GM12878 (cell line): ENCODE measurements at regions not wholly inside any gene's neighbourhood (a gene's known extent, or its start where the extent isn't known, plus 50 kb on each side); places are given as distances from the start of the nearest gene placed in this dataset.

ENCODE experiments used
- ATAC-seq: fragments of 200-7000 bp; cut with Tn5 transposase; 3 replicates; pipeline ENCODE4 v1.9.1; 2020; ENCODE audit warnings: mild to moderate bottlenecking, moderate library complexity
- BruUV-seq: library from RNA; stranded (reverse); fragments of 400-500 nt; replicated peaks from 2 replicates; lab custom pipeline; 2021; lab: Mats Ljungman, UMichigan
- CTCF ChIA-PET: fragments of 300-600 bp; sonication (Branson Sonifier 250); formaldehyde crosslinking; extraction: SDS; loops from one replicate; lab custom pipeline; 2021; ENCODE audit warnings: inconsistent platforms; lab: Yijun Ruan, JAX
- POLR2A ChIA-PET: fragments of 350-600 bp; formaldehyde crosslinking; extraction: SDS; loops from one replicate; lab custom pipeline; 2021; ENCODE audit warnings: inconsistent platforms; lab: Charles Lee
- RAD21 ChIA-PET: fragments of 300-600 bp; sonication (Branson Sonifier 250); formaldehyde crosslinking; loops from one replicate; lab custom pipeline; 2023; ENCODE audit warnings: antibody characterized with exemption; ENCODE audit not compliant: unreplicated experiment; lab: Charles Lee
- SMC1A ChIA-PET: fragments of 300-600 bp; sonication (Branson Sonifier 250); formaldehyde crosslinking; loops from one replicate; lab custom pipeline; 2023; ENCODE audit not compliant: unreplicated experiment, uncharacterized antibody; lab: Charles Lee
- DNase-seq: peaks from one replicate; pipeline ENCODE4 v3.0.0-alpha.2; 2011; ENCODE audit warnings: low read depth, low spot score
- FAIRE-seq: peaks from 3 replicates; lab custom pipeline; 2011; peaks lifted over from hg19 to GRCh38; lab: Jason Lieb, UNC
- H2AFZ ChIP-seq: 2 replicates; pipeline ENCODE4 v1.6.0; 2011; ENCODE audit warnings: low read depth, low read length, control low read depth; ENCODE audit not compliant: control insufficient read depth
- H3K27ac ChIP-seq: 2 replicates; pipeline ENCODE4 v1.5.1; 2011; ENCODE audit warnings: control low read depth; ENCODE audit not compliant: control insufficient read depth, insufficient read depth
- H3K27me3 ChIP-seq, 2 experiments: replicated peaks in 1 of 2; 2 replicates each; pipeline versions ENCODE4 v1.6.0 to v1.6.1; 2011; ENCODE audit warnings: low read length in 1 of 2; ENCODE audit not compliant: control insufficient read depth in 2 of 2, insufficient read depth in 2 of 2
- H3K36me3 ChIP-seq, 2 experiments: 2 replicates each; pipeline ENCODE4 v1.5.1; 2011; ENCODE audit warnings: low read length in 1 of 2; ENCODE audit not compliant: control insufficient read depth in 2 of 2, insufficient read depth in 2 of 2
- H3K4me1 ChIP-seq: 2 replicates; pipeline ENCODE4 v1.6.1; 2011; ENCODE audit warnings: mild to moderate bottlenecking, low read length, moderate library complexity, mixed read lengths; ENCODE audit not compliant: control insufficient read depth, insufficient read depth
- H3K4me2 ChIP-seq: 2 replicates; pipeline ENCODE4 v1.6.0; 2011; ENCODE audit warnings: control low read depth; ENCODE audit not compliant: control insufficient read depth, insufficient read depth
- H3K4me3 ChIP-seq: fragments of 200-600 bp; sonication (generic); 2 replicates; pipeline ENCODE4 v1.5.1; 2016
- H3K79me2 ChIP-seq: 2 replicates; pipeline ENCODE4 v1.6.0; 2011; ENCODE audit warnings: low read length; ENCODE audit not compliant: control insufficient read depth, insufficient read depth
- H3K9ac ChIP-seq: 2 replicates; pipeline ENCODE4 v1.8.0; 2011; ENCODE audit warnings: low read length, control low read depth, mixed read lengths; ENCODE audit not compliant: control insufficient read depth, insufficient read depth
- H3K9me3 ChIP-seq: replicated peaks from 3 replicates; pipeline ENCODE4 v1.5.1; 2011; ENCODE audit warnings: mild to moderate bottlenecking, low read length; ENCODE audit not compliant: control insufficient read depth, insufficient read depth
- H4K20me1 ChIP-seq: 2 replicates; pipeline ENCODE4 v1.6.0; 2011; ENCODE audit not compliant: control insufficient read depth, insufficient read depth
- BRCA1 ChIP-seq: IDR thresholded peaks from 2 replicates; pipeline ENCODE4 v1.6.1; 2011; ENCODE audit warnings: low read depth, low read length, improper control_type of control experiment
- CHD4 ChIP-seq: fragments of 200-600 bp; sonication (generic); IDR thresholded peaks from 2 replicates; pipeline ENCODE4 v1.6.1; 2016; ENCODE audit warnings: mild to moderate bottlenecking
- HDAC2 ChIP-seq: fragments of 200-600 bp; sonication (generic); IDR thresholded peaks from 2 replicates; pipeline ENCODE4 v1.6.1; 2017
- POU2F2 ChIP-seq: IDR thresholded peaks from 3 replicates; pipeline ENCODE4 v1.6.1; 2011; ENCODE audit warnings: low read depth, mild to moderate bottlenecking, low read length, borderline replicate concordance
- RUNX3 ChIP-seq: IDR thresholded peaks from 2 replicates; pipeline ENCODE4 v1.6.1; 2012; ENCODE audit warnings: low read length, inconsistent platforms
- SP1 ChIP-seq: IDR thresholded peaks from one replicate; pipeline ENCODE4 v1.6.1; 2011; ENCODE audit warnings: low read depth, low read length
- ZNF592 ChIP-seq: fragments of 450-650 bp; IDR thresholded peaks from 2 replicates; pipeline ENCODE4 v1.6.1; 2017; ENCODE audit warnings: mild to moderate bottlenecking, moderate library complexity
- WGBS: methylation state at CpG from one replicate; pipeline ENCODE4 v1.1.6; 2016; ENCODE audit warnings: low lambda C conversion rate; ENCODE audit not compliant: insufficient replicate concordance, insufficient coverage; ENCODE audit errors: missing lambda C conversion rate; 5-methylcytosine and 5-hydroxymethylcytosine counted together
- in situ Hi-C: fragments of 300-500 bp; cut with MboI; formaldehyde crosslinking; loops from 9 replicates; pipeline ENCODE4 v1.14.3; 2018; ENCODE audit warnings: mixed read lengths
- intact Hi-C: fragments of 100-400 bp; cut with micrococcal nuclease; formaldehyde crosslinking; loops from one replicate; pipeline ENCODE4 v1.14.2; 2022; ENCODE audit not compliant: unreplicated experiment

DNA sequence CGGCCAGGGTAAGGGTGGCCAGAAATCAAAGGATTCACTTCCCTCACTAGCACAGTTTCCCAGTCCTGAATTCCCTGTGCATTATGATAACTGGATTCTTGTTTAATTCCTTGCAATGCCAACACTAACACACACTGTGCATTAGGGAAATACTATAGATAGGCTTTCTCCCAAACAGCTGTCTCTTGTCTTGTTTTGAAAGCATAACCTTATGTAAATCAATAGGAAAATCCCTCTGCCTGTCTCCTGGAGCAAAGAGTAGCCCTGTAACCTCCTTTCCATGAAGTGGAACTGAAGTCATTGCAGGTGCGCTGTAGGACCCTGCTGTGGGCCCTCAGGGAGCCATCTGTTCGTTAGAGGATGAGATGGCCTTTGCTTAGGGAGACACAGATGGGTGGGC, 82.8 kb upstream of the FAM171A1 start:
- no TSS peak for BruUV-seq
- POLR2A ChIA-PET, result interaction anchor here (0.6 kb wide), 1 partner anchor 373 kb away, joined by 4 read pairs; no protein-coding TSS in a partner anchor
- CTCF ChIA-PET, result no interaction called here
- no peak overlapping the region for H3K4me3 ChIP-seq
- no peak overlapping the region for H3K9ac ChIP-seq
- no peaks in the 10 kb centered on the region for H3K27me3 ChIP-seq
- 0% methylated on average over 3 of the region's 3 CpGs for WGBS
- no peaks in the 10 kb centered on the region for H3K36me3 ChIP-seq
- no peak for TF ChIP-seq CHD4
- no peak for TF ChIP-seq HDAC2
- no peak for TF ChIP-seq POU2F2
- no peak for TF ChIP-seq ZNF592
- TF ChIP-seq RUNX3, result no peak
- TF ChIP-seq BRCA1, result no peak
- no peak for TF ChIP-seq SP1
- no peaks in the 10 kb centered on the region for H3K4me1 ChIP-seq
- no peaks in the 10 kb centered on the region for H4K20me1 ChIP-seq
- SMC1A ChIA-PET, result no interaction called here
- RAD21 ChIA-PET, result no interaction called here
- no peak for FAIRE-seq
- in situ Hi-C loops, result no loop called here
- no peak overlapping the region for H3K27ac ChIP-seq
- no peaks in the 10 kb centered on the region for H3K9me3 ChIP-seq
- H3K79me2 ChIP-seq, result no peaks in the 10 kb centered on the region
- H3K4me2 ChIP-seq, result no peak overlapping the region
- no peak for DNase-seq
- no peak for ATAC-seq
- no peak overlapping the region for H2AFZ ChIP-seq
- intact Hi-C loops, result no loop called here
